ENCODE measurements at regions not wholly inside any gene's neighbourhood (a gene's known extent, or its start where the extent isn't known, plus 50 kb on each side); places are given as distances from the start of the nearest gene placed in this dataset.

- intact Hi-C loops (cut with DNase I), result no loop called here
- DNase-seq, result no peak
Observed at GRCh38 chr1:203926025-203926540, 64.7 kb downstream of the SNRPE start.

- intact Hi-C loops (cut with DNase I), result no loop called here
- no peak for DNase-seq
Observed at GRCh38 chr1:203929741-203930309, 68.4 kb downstream of the SNRPE start.

GRCh38 chr1:203930342-203930741 is 68.9 kb downstream of the SNRPE start:
- intact Hi-C loops (cut with DNase I), result no loop called here
- DNase-seq, result no peak

GRCh38 chr1:203931953-203932352 is 70.6 kb downstream of the SNRPE start:
- no peak for DNase-seq
- intact Hi-C loops (cut with DNase I), result no loop called here

- no peak for DNase-seq
- intact Hi-C loops (cut with DNase I), result no loop called here
Observed at GRCh38 chr1:203932556-203932955, 71.2 kb downstream of the SNRPE start.

- no peak for DNase-seq
- intact Hi-C loops (cut with DNase I), result no loop called here
Observed at GRCh38 chr1:203934027-203934426, 72.6 kb downstream of the SNRPE start.

- intact Hi-C loops (cut with DNase I), result no loop called here
- DNase-seq, result no peak
Observed at GRCh38 chr1:203934651-203935050, 73.3 kb downstream of the SNRPE start.

- DNase-seq, result no peak
- intact Hi-C loops (cut with DNase I), result no loop called here
Observed at GRCh38 chr1:203935321-203935720, 73.9 kb downstream of the SNRPE start.

- DNase-seq, result no peak
- intact Hi-C loops (cut with DNase I), result no loop called here
Observed at GRCh38 chr1:203937678-203938330, 76.4 kb downstream of the SNRPE start.

- DNase-seq, result no peak
Observed at GRCh38 chr1:203944651-203945404, 83.4 kb downstream of the SNRPE start.

GRCh38 chr1:203954293-203954692 is 92.9 kb downstream of the SNRPE start:
- intact Hi-C loops (cut with DNase I), result no loop called here

More at GRCh38 chr1:203944651-203945404, 83.4 kb downstream of the SNRPE start:
- intact Hi-C loops (cut with DNase I), result no loop called here

GRCh38 chr1:203954788-203955552 is 93.6 kb downstream of the SNRPE start:
- no peak for DNase-seq

More at GRCh38 chr1:203954293-203954692, 92.9 kb downstream of the SNRPE start:
- no peak for DNase-seq

GRCh38 chr1:203968761-203969160 is 104.2 kb upstream of the SOX13 start:
- no peak for DNase-seq
- intact Hi-C loops (cut with DNase I), result no loop called here

More at GRCh38 chr1:203954788-203955552, 93.6 kb downstream of the SNRPE start:
- intact Hi-C loops (cut with DNase I), result no loop called here

- intact Hi-C loops (cut with DNase I), result no loop called here
- DNase-seq, result no peak
Observed at GRCh38 chr1:203969846-203970245, 103.1 kb upstream of the SOX13 start.

- no peak for DNase-seq
- intact Hi-C loops (cut with DNase I), result no loop called here
Observed at GRCh38 chr1:203985044-203985443, 87.9 kb upstream of the SOX13 start.

- DNase-seq, result no peak
- intact Hi-C loops (cut with DNase I), result no loop called here
Observed at GRCh38 chr1:203985676-203986075, 87.2 kb upstream of the SOX13 start.

GRCh38 chr1:203986887-203987461 is 85.9 kb upstream of the SOX13 start:
- intact Hi-C loops (cut with DNase I), result no loop called here
- no peak for DNase-seq

GRCh38 chr1:203990118-203990517 is 82.8 kb upstream of the SOX13 start:
- DNase-seq, result no peak
- intact Hi-C loops (cut with DNase I), result no loop called here

- DNase-seq, result no peak
- intact Hi-C loops (cut with DNase I), result no loop called here
Observed at GRCh38 chr1:203992440-203992839, 80.5 kb upstream of the SOX13 start.

- DNase-seq, result no peak
- intact Hi-C loops (cut with DNase I), result no loop called here
Observed at GRCh38 chr1:203993256-203993655, 79.7 kb upstream of the SOX13 start.

Measured in posterior cingulate gyrus (tissue), 11 donors.